ENCODE measurements at regions not wholly inside any gene's neighbourhood (a gene's known extent, or its start where the extent isn't known, plus 50 kb on each side); places are given as distances from the start of the nearest gene placed in this dataset.

GRCh38 chr5:28737682-28738081, 1699.3 kb upstream of the CDH9 start:
- H3K27me3 ChIP-seq, result no peaks in the 10 kb centered on the region
- H3K36me3 ChIP-seq, result no peaks in the 10 kb centered on the region
- no peaks in the 10 kb centered on the region for H3K4me1 ChIP-seq (ENCODE audit: low read depth)
- no peak overlapping the region for H3K4me3 ChIP-seq
- DNase-seq (ENCODE audit: low read depth in 1 of 2, low spot score in 1 of 2), result no peak
- TF ChIP-seq, protein P1, sequence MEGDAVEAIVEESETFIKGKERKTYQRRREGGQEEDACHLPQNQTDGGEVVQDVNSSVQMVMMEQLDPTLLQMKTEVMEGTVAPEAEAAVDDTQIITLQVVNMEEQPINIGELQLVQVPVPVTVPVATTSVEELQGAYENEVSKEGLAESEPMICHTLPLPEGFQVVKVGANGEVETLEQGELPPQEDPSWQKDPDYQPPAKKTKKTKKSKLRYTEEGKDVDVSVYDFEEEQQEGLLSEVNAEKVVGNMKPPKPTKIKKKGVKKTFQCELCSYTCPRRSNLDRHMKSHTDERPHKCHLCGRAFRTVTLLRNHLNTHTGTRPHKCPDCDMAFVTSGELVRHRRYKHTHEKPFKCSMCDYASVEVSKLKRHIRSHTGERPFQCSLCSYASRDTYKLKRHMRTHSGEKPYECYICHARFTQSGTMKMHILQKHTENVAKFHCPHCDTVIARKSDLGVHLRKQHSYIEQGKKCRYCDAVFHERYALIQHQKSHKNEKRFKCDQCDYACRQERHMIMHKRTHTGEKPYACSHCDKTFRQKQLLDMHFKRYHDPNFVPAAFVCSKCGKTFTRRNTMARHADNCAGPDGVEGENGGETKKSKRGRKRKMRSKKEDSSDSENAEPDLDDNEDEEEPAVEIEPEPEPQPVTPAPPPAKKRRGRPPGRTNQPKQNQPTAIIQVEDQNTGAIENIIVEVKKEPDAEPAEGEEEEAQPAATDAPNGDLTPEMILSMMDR (IDR thresholded peaks at IDR 0.05; ENCODE audit: low read depth, low read length), result no peak
- no peak overlapping the region for H3K27ac ChIP-seq
- no peaks in the 10 kb centered on the region for H3K9me3 ChIP-seq (ENCODE audit: low read depth)

GRCh38 chr5:28737222-28737621, 1698.8 kb upstream of the CDH9 start:
- Histone ChIP-seq H3K27ac (no peak overlapping the region), H3K4me1 (ENCODE audit: low read depth) (no peaks in the 10 kb centered on the region), H3K27me3 (no peaks in the 10 kb centered on the region), H3K4me3 (no peak overlapping the region), H3K9me3 (ENCODE audit: low read depth) (no peaks in the 10 kb centered on the region), H3K36me3 (no peaks in the 10 kb centered on the region)
- DNase-seq (ENCODE audit: low read depth in 1 of 2, low spot score in 1 of 2), result no peak
- TF ChIP-seq, protein P1 (IDR thresholded peaks at IDR 0.05; ENCODE audit: low read depth, low read length), result no peak

GRCh38 chr5:28734396-28734795, 1696.0 kb upstream of the CDH9 start:
- no peak for DNase-seq (ENCODE audit: low read depth in 1 of 2, low spot score in 1 of 2)
- H3K36me3 ChIP-seq, result no peaks in the 10 kb centered on the region
- no peak overlapping the region for H3K27ac ChIP-seq
- H3K4me1 ChIP-seq (ENCODE audit: low read depth), result no peaks in the 10 kb centered on the region
- H3K9me3 ChIP-seq (ENCODE audit: low read depth), result no peaks in the 10 kb centered on the region
- TF ChIP-seq, protein P1 (IDR thresholded peaks at IDR 0.05; ENCODE audit: low read depth, low read length), result no peak
- H3K4me3 ChIP-seq, result no peak overlapping the region
- H3K27me3 ChIP-seq, result no peaks in the 10 kb centered on the region

DNA sequence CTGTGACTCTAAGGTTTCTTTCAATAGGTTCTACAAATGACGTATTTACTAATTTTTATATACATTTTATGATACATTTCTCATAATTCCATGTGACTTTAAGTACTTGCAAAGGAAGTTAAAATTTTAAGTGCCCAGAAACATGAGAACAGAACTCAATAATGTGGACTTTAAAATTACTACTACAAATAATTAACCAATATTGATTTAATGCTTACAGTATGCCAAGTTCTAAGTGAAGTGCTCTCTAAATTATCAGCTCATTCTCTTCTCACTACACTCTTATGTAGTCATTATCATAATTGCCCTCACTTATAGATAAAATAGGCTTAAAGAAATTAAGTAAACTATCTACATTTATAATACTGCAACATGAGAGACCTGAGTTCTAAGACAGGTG, 1690.7 kb upstream of the CDH9 start:
- Histone ChIP-seq H3K27ac (no peak overlapping the region), H3K4me3 (no peak overlapping the region), H3K36me3 (no peaks in the 10 kb centered on the region), H3K9me3 (ENCODE audit: low read depth) (no peaks in the 10 kb centered on the region), H3K27me3 (no peaks in the 10 kb centered on the region), H3K4me1 (ENCODE audit: low read depth) (no peaks in the 10 kb centered on the region)
- TF ChIP-seq, protein P1 (IDR thresholded peaks at IDR 0.05; ENCODE audit: low read depth, low read length), result no peak
- no peak for DNase-seq (ENCODE audit: low read depth in 1 of 2, low spot score in 1 of 2)

DNA sequence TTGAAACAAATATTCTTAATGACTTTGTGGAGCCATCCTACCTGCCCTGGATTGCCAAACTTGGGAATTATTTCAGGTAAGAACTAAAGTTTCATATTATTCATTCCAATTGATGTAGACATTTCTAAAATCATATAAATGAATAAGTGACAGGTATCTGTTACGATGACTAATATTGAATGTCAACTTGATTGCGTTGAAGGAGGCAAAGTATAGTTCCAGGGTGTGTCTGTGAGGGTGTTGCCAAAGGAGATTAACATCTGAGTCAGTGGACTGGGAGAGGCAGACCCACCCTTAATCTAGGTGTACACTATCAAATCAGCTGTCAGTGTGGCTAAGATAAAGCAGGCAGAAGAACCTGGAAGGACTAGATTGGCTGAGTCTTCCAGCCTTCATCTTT, 1688.4 kb upstream of the CDH9 start:
- no peak for DNase-seq (ENCODE audit: low read depth in 1 of 2, low spot score in 1 of 2)
- H3K36me3 ChIP-seq, result no peaks in the 10 kb centered on the region
- H3K9me3 ChIP-seq (ENCODE audit: low read depth), result no peaks in the 10 kb centered on the region
- TF ChIP-seq, protein P1 (IDR thresholded peaks at IDR 0.05; ENCODE audit: low read depth, low read length), result no peak
- no peaks in the 10 kb centered on the region for H3K27me3 ChIP-seq
- H3K4me1 ChIP-seq (ENCODE audit: low read depth), result no peaks in the 10 kb centered on the region
- no peak overlapping the region for H3K4me3 ChIP-seq
- no peak overlapping the region for H3K27ac ChIP-seq

- no peaks in the 10 kb centered on the region for H3K4me1 ChIP-seq (ENCODE audit: low read depth)
- H3K4me3 ChIP-seq, result no peak overlapping the region
- TF ChIP-seq, protein P1 (IDR thresholded peaks at IDR 0.05; ENCODE audit: low read depth, low read length), result no peak
- no peaks in the 10 kb centered on the region for H3K9me3 ChIP-seq (ENCODE audit: low read depth)
- H3K36me3 ChIP-seq, result no peaks in the 10 kb centered on the region
- H3K27ac ChIP-seq, result no peak overlapping the region
- H3K27me3 ChIP-seq, result no peaks in the 10 kb centered on the region
- DNase-seq (ENCODE audit: low read depth in 1 of 2, low spot score in 1 of 2), result no peak
These were observed 1686.6 kb upstream of the CDH9 start for GRCh38 chr5:28725001-28725400.

Measured in cardiac muscle cell (in vitro differentiated cells and primary cell).